ENCODE measurements at regions not wholly inside any gene's neighbourhood (a gene's known extent, or its start where the extent isn't known, plus 50 kb on each side); places are given as distances from the start of the nearest gene placed in this dataset.
A peak's percentile ranks its signal among the peaks of the same experiment; 100 is the strongest.

DNA sequence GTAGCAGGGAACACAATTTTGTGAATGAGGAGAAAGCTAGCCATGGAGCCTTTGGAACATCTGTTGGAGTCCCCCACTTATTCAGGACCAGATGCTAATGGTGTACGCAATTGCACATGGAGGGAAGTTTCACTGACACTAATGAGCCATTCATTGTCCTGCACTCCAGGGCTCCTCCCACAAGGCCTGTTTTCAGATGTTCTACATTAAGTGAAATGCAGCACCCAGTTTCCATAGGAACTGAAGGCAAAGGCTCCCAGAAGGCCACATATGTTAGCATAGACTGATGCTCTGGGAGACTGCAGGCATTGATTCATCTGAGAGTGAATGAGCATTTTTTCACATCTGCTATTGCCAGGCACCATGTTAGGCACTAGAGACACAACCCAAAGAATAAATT is 399.5 kb downstream of the ETS1 start:
- Histone ChIP-seq H3K9ac (ENCODE audit: low read depth, low read length) (no peak overlapping the region), H3K4me3 (ENCODE audit: insufficient read depth, low read depth, low read length) (no peak overlapping the region), H2BK5ac (ENCODE audit: low read depth, low read length, poor library complexity, severe bottlenecking) (no peak overlapping the region), H3K4me1 (ENCODE audit: control insufficient read depth, insufficient read depth, low read length) (peaks cover 3% of the 10 kb centered on the region; the same call in 1 of the 2 replicates), H3K36me3 (ENCODE audit: control insufficient read depth, insufficient read depth, low read length) (no peaks in the 10 kb centered on the region), H3K79me1 (ENCODE audit: low read depth in 1 of 2, low read length in 2 of 2) (no peaks in the 10 kb centered on the region), H2AK5ac (ENCODE audit: low read depth, low read length) (peak overlapping the region; percentile 24), H2AFZ (replicated peaks; ENCODE audit: low read length, poor library complexity) (peak overlapping the region; percentile 19), H4K20me1 (ENCODE audit: insufficient read depth, low read length) (no peaks in the 10 kb centered on the region), H3K23ac (ENCODE audit: low read depth, low read length) (0 out of 2 replicates have a peak overlapping the region, but pooled peaks have one; percentile 74), H2BK20ac (ENCODE audit: low read depth, low read length) (no peak overlapping the region), H3K4ac (ENCODE audit: low read depth, low read length) (peak overlapping the region; percentile 8), H2AK9ac (replicated peaks; ENCODE audit: low read depth, low read length, poor library complexity) (no peak overlapping the region), H3K9me3 (ENCODE audit: control insufficient read depth, insufficient read depth, low read length) (no peaks in the 10 kb centered on the region), H3K9me1 (ENCODE audit: insufficient read depth, low read length) (peaks cover 12% of the 10 kb centered on the region; the same call in 1 of the 2 replicates), H4K5ac (ENCODE audit: low read depth, low read length) (no peak overlapping the region), H3K56ac (ENCODE audit: extremely low read depth, insufficient read depth, low read length) (no peak overlapping the region), H2BK120ac (ENCODE audit: low read depth, low read length) (0 out of 2 replicates have a peak overlapping the region, but pooled peaks have one; percentile 27), H2BK15ac (ENCODE audit: low read depth, low read length) (no peak overlapping the region; the same call in 2 of the 3 replicates), H3K14ac (replicated peaks; ENCODE audit: low read depth, low read length) (peak overlapping the region; percentile 9; the same call in 1 of the 2 replicates), H3K18ac (ENCODE audit: low read depth, low read length) (no peak overlapping the region), H4K91ac (ENCODE audit: insufficient read depth, low read depth, low read length) (no peak overlapping the region), H3K4me2 (ENCODE audit: low read depth, low read length) (no peak overlapping the region), H3K27ac (ENCODE audit: insufficient read depth, low read length) (no peak overlapping the region), H4K8ac (ENCODE audit: low read depth in 2 of 2, low read length in 2 of 2) (no peak overlapping the region), H3K27me3 (ENCODE audit: control insufficient read depth, insufficient read depth, low read length) (no peaks in the 10 kb centered on the region)
- no CpG with 5 or more reads among the region's 1 CpG for WGBS, 2 experiments (ENCODE audit: extremely low coverage in 2 of 2, insufficient read length in 1 of 2)
- ChIA-PET CTCF (no interaction called here), POLR2A (ENCODE audit: unreplicated experiment) (no interaction called here)
- peak; percentile 48 for DNase-seq
- TF ChIP-seq, protein P1, sequence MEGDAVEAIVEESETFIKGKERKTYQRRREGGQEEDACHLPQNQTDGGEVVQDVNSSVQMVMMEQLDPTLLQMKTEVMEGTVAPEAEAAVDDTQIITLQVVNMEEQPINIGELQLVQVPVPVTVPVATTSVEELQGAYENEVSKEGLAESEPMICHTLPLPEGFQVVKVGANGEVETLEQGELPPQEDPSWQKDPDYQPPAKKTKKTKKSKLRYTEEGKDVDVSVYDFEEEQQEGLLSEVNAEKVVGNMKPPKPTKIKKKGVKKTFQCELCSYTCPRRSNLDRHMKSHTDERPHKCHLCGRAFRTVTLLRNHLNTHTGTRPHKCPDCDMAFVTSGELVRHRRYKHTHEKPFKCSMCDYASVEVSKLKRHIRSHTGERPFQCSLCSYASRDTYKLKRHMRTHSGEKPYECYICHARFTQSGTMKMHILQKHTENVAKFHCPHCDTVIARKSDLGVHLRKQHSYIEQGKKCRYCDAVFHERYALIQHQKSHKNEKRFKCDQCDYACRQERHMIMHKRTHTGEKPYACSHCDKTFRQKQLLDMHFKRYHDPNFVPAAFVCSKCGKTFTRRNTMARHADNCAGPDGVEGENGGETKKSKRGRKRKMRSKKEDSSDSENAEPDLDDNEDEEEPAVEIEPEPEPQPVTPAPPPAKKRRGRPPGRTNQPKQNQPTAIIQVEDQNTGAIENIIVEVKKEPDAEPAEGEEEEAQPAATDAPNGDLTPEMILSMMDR (conservative IDR thresholded peaks at IDR 0.05; ENCODE audit: low read depth, low read length) = no peak
- no peak for TF ChIP-seq FOS (IDR thresholded peaks at IDR 0.05; ENCODE audit: low read depth, low read length)
- TF ChIP-seq RFX5 (IDR thresholded peaks at IDR 0.05; ENCODE audit: low read depth, low read length) = no peak
- TF ChIP-seq, protein P2, sequence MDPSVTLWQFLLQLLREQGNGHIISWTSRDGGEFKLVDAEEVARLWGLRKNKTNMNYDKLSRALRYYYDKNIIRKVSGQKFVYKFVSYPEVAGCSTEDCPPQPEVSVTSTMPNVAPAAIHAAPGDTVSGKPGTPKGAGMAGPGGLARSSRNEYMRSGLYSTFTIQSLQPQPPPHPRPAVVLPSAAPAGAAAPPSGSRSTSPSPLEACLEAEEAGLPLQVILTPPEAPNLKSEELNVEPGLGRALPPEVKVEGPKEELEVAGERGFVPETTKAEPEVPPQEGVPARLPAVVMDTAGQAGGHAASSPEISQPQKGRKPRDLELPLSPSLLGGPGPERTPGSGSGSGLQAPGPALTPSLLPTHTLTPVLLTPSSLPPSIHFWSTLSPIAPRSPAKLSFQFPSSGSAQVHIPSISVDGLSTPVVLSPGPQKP (IDR thresholded peaks at IDR 0.05; ENCODE audit: borderline replicate concordance, low read depth, low read length) = no peak
- TF ChIP-seq, protein P3, sequence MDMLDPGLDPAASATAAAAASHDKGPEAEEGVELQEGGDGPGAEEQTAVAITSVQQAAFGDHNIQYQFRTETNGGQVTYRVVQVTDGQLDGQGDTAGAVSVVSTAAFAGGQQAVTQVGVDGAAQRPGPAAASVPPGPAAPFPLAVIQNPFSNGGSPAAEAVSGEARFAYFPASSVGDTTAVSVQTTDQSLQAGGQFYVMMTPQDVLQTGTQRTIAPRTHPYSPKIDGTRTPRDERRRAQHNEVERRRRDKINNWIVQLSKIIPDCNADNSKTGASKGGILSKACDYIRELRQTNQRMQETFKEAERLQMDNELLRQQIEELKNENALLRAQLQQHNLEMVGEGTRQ (IDR thresholded peaks at IDR 0.05; ENCODE audit: low read depth, low read length) = no peak
- no peak for TF ChIP-seq SMC3 (IDR thresholded peaks at IDR 0.05; ENCODE audit: low read depth, low read length)
- TF ChIP-seq MAFK (IDR thresholded peaks at IDR 0.05; ENCODE audit: low read depth, low read length) = no peak
- in situ Hi-C loops (cut with MboI; ENCODE audit: low sequenced_read_pairs) = no loop called here
- no TSS peak for BruUV-seq (replicated peaks)
- intact Hi-C loops (cut with micrococcal nuclease) = no loop called here
- dilution Hi-C loops (cut with HindIII; ENCODE audit: low sequenced_read_pairs, unreplicated experiment) = loop anchor here (25.0 kb wide), 1 partner anchor 649 kb away; no protein-coding TSS in a partner anchor
- ATAC-seq (ENCODE audit: low read depth) = no peak
